Endothelial cell of umbilical vein (primary cell): ENCODE measurements at regions not wholly inside any gene's neighbourhood (a gene's known extent, or its start where the extent isn't known, plus 50 kb on each side); places are given as distances from the start of the nearest gene placed in this dataset.

ENCODE experiments used
- BruUV-seq: library from RNA; stranded (reverse); fragments of 400-500 nt; replicated peaks from 2 replicates; lab custom pipeline; 2021; lab: Mats Ljungman, UMichigan
- CTCF ChIA-PET: fragments of 300-600, 350-600 bp; sonication (Branson Sonifier 250); formaldehyde crosslinking; loops from one replicate; lab custom pipeline; 2021; ENCODE audit warnings: antibody characterized with exemption, inconsistent platforms; lab: Charles Lee
- POLR2A ChIA-PET: fragments of 300-600, 350-600 bp; sonication (Branson Sonifier 250); formaldehyde crosslinking; loops from one replicate; lab custom pipeline; 2021; ENCODE audit warnings: antibody characterized with exemption, inconsistent platforms; lab: Charles Lee
- DNase-seq: peaks from one replicate; pipeline ENCODE4 v3.0.0-alpha.2; 2011; ENCODE audit warnings: low read depth, low spot score
- FAIRE-seq: peaks from 2 replicates; lab custom pipeline; 2011; peaks lifted over from hg19 to GRCh38; lab: Jason Lieb, UNC
- H2AFZ ChIP-seq: 2 replicates; pipeline ENCODE4 v1.6.0; 2012; ENCODE audit warnings: low read depth, low read length, control low read depth, inconsistent platforms
- H3K27ac ChIP-seq: 2 replicates; pipeline ENCODE4 v1.5.1; 2011; ENCODE audit warnings: low read depth, mild to moderate bottlenecking, control low read depth, low read length, moderate library complexity; ENCODE audit not compliant: insufficient read depth
- H3K27me3 ChIP-seq, 2 experiments: 2 replicates each; pipeline versions ENCODE4 v1.6.0 to v1.6.1; 2011; ENCODE audit warnings: low read length in 2 of 2, mixed read lengths in 1 of 2; ENCODE audit not compliant: control insufficient read depth in 2 of 2, insufficient read depth in 2 of 2
- H3K36me3 ChIP-seq, 2 experiments: 2 replicates in 1 of 2; 3 replicates in 1 of 2; pipeline ENCODE4 v1.5.1; 2011; ENCODE audit warnings: low read length in 2 of 2, mild to moderate bottlenecking in 1 of 2, moderate library complexity in 1 of 2; ENCODE audit not compliant: control insufficient read depth in 2 of 2, insufficient read depth in 2 of 2; ENCODE audit errors: extremely low read depth in 1 of 2
- H3K4me1 ChIP-seq: 3 replicates; pipeline ENCODE4 v1.5.1; 2011; ENCODE audit warnings: mild to moderate bottlenecking, low read length; ENCODE audit not compliant: control insufficient read depth, insufficient read depth; ENCODE audit errors: extremely low read depth
- H3K4me2 ChIP-seq: 2 replicates; pipeline ENCODE4 v1.6.1; 2011; ENCODE audit warnings: low read length, control low read depth, mixed read lengths; ENCODE audit not compliant: insufficient read depth
- H3K4me3 ChIP-seq, 3 experiments: fragments of 200-600 bp in 1 of 3; sonication (generic), shearing (Covaris generic) in 1 of 3; replicated peaks in 1 of 3; 2 replicates each; pipeline ENCODE4 v1.5.1; 2011 to 2016; ENCODE audit warnings: control low read depth in 3 of 3, low read length in 3 of 3, mild to moderate bottlenecking in 2 of 3, inconsistent platforms in 1 of 3, low read depth in 1 of 3, moderate library complexity in 1 of 3; ENCODE audit not compliant: insufficient read depth in 1 of 3
- H3K79me2 ChIP-seq: 2 replicates; pipeline ENCODE4 v1.6.0; 2012; ENCODE audit warnings: low read length, inconsistent platforms; ENCODE audit not compliant: control insufficient read depth, insufficient read depth
- H3K9ac ChIP-seq: replicated peaks from 2 replicates; pipeline ENCODE3; 2011; ENCODE audit warnings: low read length, control low read depth; ENCODE audit not compliant: insufficient read depth; ENCODE audit errors: extremely low read depth
- H3K9me1 ChIP-seq: replicated peaks from 3 replicates; pipeline ENCODE4 v1.6.0; 2011; ENCODE audit warnings: mild to moderate bottlenecking, low read length; ENCODE audit not compliant: control insufficient read depth, insufficient read depth; ENCODE audit errors: extremely low read depth
- H3K9me3 ChIP-seq: replicated peaks from 2 replicates; pipeline ENCODE4 v1.5.1; 2012; ENCODE audit warnings: low read length, inconsistent platforms; ENCODE audit not compliant: control insufficient read depth, insufficient read depth
- H4K20me1 ChIP-seq: replicated peaks from 2 replicates; pipeline ENCODE3; 2011; ENCODE audit warnings: mild to moderate bottlenecking, low read length; ENCODE audit not compliant: control insufficient read depth, insufficient read depth; ENCODE audit errors: extremely low read depth
- EZH2 ChIP-seq: IDR thresholded peaks from 2 replicates; pipeline ENCODE4 v1.6.1; 2012; ENCODE audit warnings: borderline replicate concordance, low read depth, mild to moderate bottlenecking, moderate library complexity, low read length, inconsistent platforms; ENCODE audit not compliant: severe bottlenecking
- FOS ChIP-seq: IDR thresholded peaks from 2 replicates; pipeline ENCODE4 v1.6.1; 2011; ENCODE audit warnings: mild to moderate bottlenecking, low read length, moderate library complexity, borderline replicate concordance; ENCODE audit not compliant: insufficient read depth
- GATA2 ChIP-seq: IDR thresholded peaks from 2 replicates; pipeline ENCODE4 v1.7.0; 2011; ENCODE audit warnings: low read depth, mild to moderate bottlenecking, moderate library complexity, mixed read lengths, low read length; ENCODE audit not compliant: insufficient read length, insufficient read depth
- JUN ChIP-seq: IDR thresholded peaks from 2 replicates; pipeline ENCODE4 v1.6.1; 2011; ENCODE audit warnings: borderline replicate concordance, low read depth; ENCODE audit not compliant: insufficient read length, insufficient read depth
- MAX ChIP-seq: IDR thresholded peaks from 2 replicates; pipeline ENCODE4 v1.6.1; 2011; ENCODE audit not compliant: insufficient read depth, insufficient read length
- MYC ChIP-seq: IDR thresholded peaks from one replicate; pipeline ENCODE4 v1.6.1; 2011; ENCODE audit warnings: mild to moderate bottlenecking, low read depth, low read length
- POLR2A ChIP-seq: IDR thresholded peaks from 2 replicates; pipeline ENCODE4 v1.6.1; 2012; ENCODE audit warnings: low read depth, mild to moderate bottlenecking, control low read depth, low read length
- POLR2AphosphoS5 ChIP-seq: IDR thresholded peaks from 2 replicates; pipeline ENCODE4 v1.6.1; 2012; ENCODE audit warnings: low read depth, mild to moderate bottlenecking, control low read depth, low read length, moderate library complexity; ENCODE audit not compliant: insufficient read depth
- dilution Hi-C: fragments of 300-500 bp; cut with MboI; formaldehyde crosslinking; loops from one replicate; pipeline ENCODE4 v1.15.0; 2019; ENCODE audit warnings: low sequenced_read_pairs; ENCODE audit not compliant: extremely low pct_ligation_motif_present
- intact Hi-C: fragments of 100-400 bp; cut with micrococcal nuclease; formaldehyde crosslinking; loops from one replicate; pipeline ENCODE4 v1.10.0; 2022
- TF ChIP-seq, protein P1 (sequence below), 2 donors: IDR thresholded peaks; 1 replicate in 1 of 2; 2 replicates in 1 of 2; pipeline ENCODE4 v1.5.1; 2011; ENCODE audit warnings: low read length in 2 of 2, mild to moderate bottlenecking in 2 of 2, moderate library complexity in 2 of 2, control low read depth in 1 of 2, inconsistent platforms in 1 of 2, low read depth in 1 of 2; ENCODE audit not compliant: insufficient read depth in 1 of 2; ENCODE audit errors: extremely low read depth in 1 of 2

DNA sequence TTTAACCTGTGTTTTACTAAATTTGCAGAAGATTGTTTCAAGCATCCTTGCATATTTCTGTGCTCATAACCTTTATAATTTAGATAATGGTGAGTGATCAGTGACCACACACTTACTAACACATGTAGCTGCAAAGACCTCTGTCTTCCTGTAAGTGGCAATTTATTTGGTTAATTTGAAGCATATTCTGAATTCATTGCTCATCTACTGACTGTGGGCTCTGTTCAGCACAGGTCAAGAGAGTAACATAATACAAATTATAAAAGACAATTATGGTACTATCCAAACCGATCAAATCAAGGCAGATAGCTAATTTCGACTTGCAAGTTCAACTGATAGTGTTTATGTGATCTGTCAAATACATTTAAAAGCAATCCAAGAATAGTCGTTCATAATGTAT is 223.9 kb upstream of the FAM98A start:
- POLR2A ChIA-PET: no interaction called here
- dilution Hi-C loops (no loop called here), intact Hi-C loops (no loop called here)
- BruUV-seq: no TSS peak
- CTCF ChIA-PET: no interaction called here
- Histone ChIP-seq H3K27me3 (no peaks in the 10 kb centered on the region), H3K4me1 (no peaks in the 10 kb centered on the region), H3K9me3 (no peaks in the 10 kb centered on the region), H4K20me1 (no peaks in the 10 kb centered on the region), H3K4me3 (no peak overlapping the region), H3K27ac (no peak overlapping the region), H3K9me1 (no peaks in the 10 kb centered on the region), H3K79me2 (no peaks in the 10 kb centered on the region), H2AFZ (no peak overlapping the region), H3K36me3 (no peaks in the 10 kb centered on the region), H3K9ac (no peak overlapping the region), H3K4me2 (no peak overlapping the region)
- DNase-seq (no peak), FAIRE-seq (peak; percentile 15)
- TF ChIP-seq GATA2: no peak
- TF ChIP-seq POLR2A: no peak
- TF ChIP-seq JUN: no peak
- TF ChIP-seq FOS: no peak
- TF ChIP-seq, protein P1, sequence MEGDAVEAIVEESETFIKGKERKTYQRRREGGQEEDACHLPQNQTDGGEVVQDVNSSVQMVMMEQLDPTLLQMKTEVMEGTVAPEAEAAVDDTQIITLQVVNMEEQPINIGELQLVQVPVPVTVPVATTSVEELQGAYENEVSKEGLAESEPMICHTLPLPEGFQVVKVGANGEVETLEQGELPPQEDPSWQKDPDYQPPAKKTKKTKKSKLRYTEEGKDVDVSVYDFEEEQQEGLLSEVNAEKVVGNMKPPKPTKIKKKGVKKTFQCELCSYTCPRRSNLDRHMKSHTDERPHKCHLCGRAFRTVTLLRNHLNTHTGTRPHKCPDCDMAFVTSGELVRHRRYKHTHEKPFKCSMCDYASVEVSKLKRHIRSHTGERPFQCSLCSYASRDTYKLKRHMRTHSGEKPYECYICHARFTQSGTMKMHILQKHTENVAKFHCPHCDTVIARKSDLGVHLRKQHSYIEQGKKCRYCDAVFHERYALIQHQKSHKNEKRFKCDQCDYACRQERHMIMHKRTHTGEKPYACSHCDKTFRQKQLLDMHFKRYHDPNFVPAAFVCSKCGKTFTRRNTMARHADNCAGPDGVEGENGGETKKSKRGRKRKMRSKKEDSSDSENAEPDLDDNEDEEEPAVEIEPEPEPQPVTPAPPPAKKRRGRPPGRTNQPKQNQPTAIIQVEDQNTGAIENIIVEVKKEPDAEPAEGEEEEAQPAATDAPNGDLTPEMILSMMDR (IDR thresholded peaks at IDR 0.05; ENCODE audit: extremely low read depth in 1 of 2, insufficient read depth in 1 of 2, low read depth in 1 of 2, low read length in 2 of 2): no peak
- no peak for TF ChIP-seq POLR2AphosphoS5
- TF ChIP-seq MYC: no peak
- no peak for TF ChIP-seq MAX
- TF ChIP-seq EZH2: no peak
